K562 (cell line): ENCODE measurements at regions not wholly inside any gene's neighbourhood (a gene's known extent, or its start where the extent isn't known, plus 50 kb on each side); places are given as distances from the start of the nearest gene placed in this dataset.

Experiments
- ATAC-seq: fragments of 200-7000 bp; cut with Tn5 transposase; 3 replicates; pipeline ENCODE4 v1.9.1; 2020; ENCODE audit warnings: moderate library complexity
- BruUV-seq: library from RNA; stranded (reverse); fragments of 400-500 nt; replicated peaks from 2 replicates; lab custom pipeline; 2021; lab: Mats Ljungman, UMichigan
- CTCF ChIA-PET: fragments of 300-600 bp; formaldehyde crosslinking; extraction: SDS; loops from one replicate; lab custom pipeline; 2021; ENCODE audit warnings: low intra/inter-chr PET ratio; lab: Yijun Ruan, JAX
- POLR2A ChIA-PET: fragments of 300-600, 350-650 bp; sonication (Branson Sonifier 250); formaldehyde crosslinking; extraction: SDS; loops from one replicate; lab custom pipeline; 2021; ENCODE audit warnings: antibody characterized with exemption, inconsistent platforms; lab: Yijun Ruan, JAX
- DNase-seq, 4 experiments: peaks; one replicate each; pipeline versions ENCODE4 v3.0.0 to v3.0.0-alpha.2; 2011 to 2018; ENCODE audit warnings: low spot score in 3 of 4, mixed read lengths in 3 of 4; ENCODE audit errors: extremely low read depth in 1 of 4
- FAIRE-seq: peaks from 2 replicates; lab custom pipeline; 2011; peaks lifted over from hg19 to GRCh38; lab: Jason Lieb, UNC
- H2AFZ ChIP-seq: 2 replicates; pipeline ENCODE4 v1.6.0; 2011; ENCODE audit warnings: low read depth, low read length, control low read depth, inconsistent platforms
- H3K27ac ChIP-seq: fragments of 200-600 bp; 3 replicates; pipeline ENCODE4 v1.8.0; 2011; ENCODE audit warnings: low read depth, mild to moderate bottlenecking, control low read depth, inconsistent platforms, low read length, moderate library complexity, mixed read lengths; ENCODE audit errors: extremely low read depth
- H3K27me3 ChIP-seq, 2 experiments: fragments of 300-600 bp in 1 of 2; 2 replicates in 1 of 2; 3 replicates in 1 of 2; pipeline versions ENCODE4 v1.6.0 to v1.8.0; 2011; ENCODE audit warnings: inconsistent platforms in 2 of 2, low read length in 2 of 2, mild to moderate bottlenecking in 1 of 2, mixed read lengths in 1 of 2, moderate library complexity in 1 of 2; ENCODE audit not compliant: control insufficient read depth in 2 of 2, insufficient read depth in 2 of 2
- H3K36me3 ChIP-seq: fragments of 300-600 bp; 3 replicates; pipeline ENCODE4 v1.8.0; 2011; ENCODE audit warnings: mild to moderate bottlenecking, low read length, inconsistent platforms; ENCODE audit not compliant: control insufficient read depth, insufficient read depth
- H3K4me1 ChIP-seq, 2 experiments: fragments of 200-600 bp in 1 of 2; replicated peaks in 1 of 2; 2 replicates in 1 of 2; 3 replicates in 1 of 2; pipeline versions ENCODE4 v1.5.1 to v1.8.0; 2011; ENCODE audit warnings: inconsistent platforms in 2 of 2, low read length in 2 of 2, mild to moderate bottlenecking in 1 of 2, mixed read lengths in 1 of 2, moderate library complexity in 1 of 2; ENCODE audit not compliant: control insufficient read depth in 2 of 2, insufficient read depth in 2 of 2
- H3K4me2 ChIP-seq: 2 replicates; pipeline ENCODE4 v1.6.1; 2011; ENCODE audit warnings: low read length, control low read depth, inconsistent platforms, mixed read lengths; ENCODE audit not compliant: insufficient read depth
- H3K4me3 ChIP-seq: fragments of 200-600 bp; sonication (generic), shearing (Covaris generic); 2 replicates; pipeline ENCODE4 v1.5.1; 2016; ENCODE audit warnings: control low read depth, inconsistent platforms
- H3K79me2 ChIP-seq: fragments of 200-600 bp; 3 replicates; pipeline ENCODE4 v1.8.0; 2011; ENCODE audit warnings: low read length, inconsistent platforms; ENCODE audit not compliant: control insufficient read depth, insufficient read depth
- H3K9ac ChIP-seq, 2 experiments: 2 replicates each; pipeline versions ENCODE4 v1.6.0 to v1.6.1; 2011; ENCODE audit warnings: low read depth in 2 of 2, low read length in 2 of 2, control low read depth in 1 of 2, inconsistent platforms in 1 of 2, mild to moderate bottlenecking in 1 of 2, mixed read lengths in 1 of 2; ENCODE audit not compliant: insufficient read depth in 1 of 2
- H3K9me1 ChIP-seq: one replicate; pipeline ENCODE4 v1.6.0; 2011; ENCODE audit warnings: inconsistent platforms, mild to moderate bottlenecking, low read length, moderate library complexity; ENCODE audit not compliant: control insufficient read depth, insufficient read depth
- H3K9me3 ChIP-seq: replicated peaks from 2 replicates; pipeline ENCODE4 v1.5.1; 2011; ENCODE audit warnings: low read depth, low read length, inconsistent platforms; ENCODE audit not compliant: control insufficient read depth, insufficient read depth
- H4K20me1 ChIP-seq: replicated peaks from 2 replicates; pipeline ENCODE4 v1.6.1; 2011; ENCODE audit warnings: low read length, inconsistent platforms, mixed read lengths; ENCODE audit not compliant: control insufficient read depth, insufficient read depth
- BCOR ChIP-seq: fragments of 450-650 bp; IDR thresholded peaks from 2 replicates; pipeline ENCODE4 v1.6.1; 2016
- BRF2 ChIP-seq: IDR thresholded peaks from 3 replicates; pipeline ENCODE4 v1.6.1; 2011; ENCODE audit warnings: borderline replicate concordance, mild to moderate bottlenecking; ENCODE audit not compliant: insufficient read length, insufficient read depth
- CBX1 ChIP-seq: sonication (generic); IDR thresholded peaks from 2 replicates; pipeline ENCODE4 v1.6.1; 2016; ENCODE audit warnings: antibody characterized with exemption, low read depth, mild to moderate bottlenecking
- CSDE1 ChIP-seq, 2 experiments: fragments of 450-650 bp; IDR thresholded peaks; 2 replicates each; pipeline ENCODE4 v1.6.1; 2016; ENCODE audit warnings: mild to moderate bottlenecking in 1 of 2
- DMBX1 ChIP-seq: fragments of 250-450 bp; sonication (Bioruptor Pico); IDR thresholded peaks from 2 replicates; pipeline ENCODE4 v1.8.0; 2022; ENCODE audit warnings: inconsistent platforms, mild to moderate bottlenecking, moderate library complexity, borderline replicate concordance
- HDAC6 ChIP-seq: IDR thresholded peaks from 2 replicates; pipeline ENCODE4 v1.6.1; 2012; ENCODE audit warnings: low read depth, mild to moderate bottlenecking, control low read depth, inconsistent platforms, low read length, moderate library complexity
- HES1 ChIP-seq: fragments of 450-650 bp; IDR thresholded peaks from 2 replicates; pipeline ENCODE4 v1.6.1; 2016; ENCODE audit warnings: low read depth, mild to moderate bottlenecking, moderate library complexity
- HNRNPUL1 ChIP-seq: fragments of 200-400 bp; formaldehyde crosslinking; IDR thresholded peaks from 2 replicates; pipeline ENCODE4 v1.6.1; 2017; ENCODE audit warnings: low read length
- HOMEZ ChIP-seq: fragments of 250-450 bp; sonication (Bioruptor Pico); IDR thresholded peaks from 2 replicates; pipeline ENCODE4 v1.4.0; 2020; ENCODE audit warnings: mild to moderate bottlenecking, moderate library complexity
- NCOA1 ChIP-seq: fragments of 450-650 bp; IDR thresholded peaks from 2 replicates; pipeline ENCODE4 v1.6.1; 2016; ENCODE audit warnings: low read depth
- SMARCA5 ChIP-seq: fragments of 450-650 bp; IDR thresholded peaks from 2 replicates; pipeline ENCODE4 v1.6.1; 2016
- TCF7 ChIP-seq: sonication (generic); IDR thresholded peaks from 2 replicates; pipeline ENCODE4 v1.6.1; 2016; ENCODE audit warnings: antibody characterized with exemption, borderline replicate concordance
- ZBTB5 ChIP-seq: fragments of 450-650 bp; IDR thresholded peaks from 2 replicates; pipeline ENCODE4 v1.6.1; 2017; ENCODE audit warnings: antibody characterized with exemption
- ZNF239 ChIP-seq: fragments of 250-450 bp; sonication (Bioruptor Pico); IDR thresholded peaks from 2 replicates; pipeline ENCODE4 v1.4.0; 2020; ENCODE audit warnings: mild to moderate bottlenecking
- ZNF764 ChIP-seq: fragments of 250-450 bp; sonication (Bioruptor Pico); IDR thresholded peaks from 2 replicates; pipeline ENCODE4 v1.4.0; 2020; ENCODE audit warnings: low read depth, mild to moderate bottlenecking, moderate library complexity
- whole genome bisulfite sequencing: fragments of 100-300 bp; shearing (Covaris generic); methylation state at CpG from one replicate; pipeline ENCODE4 v1.1.6; 2016; ENCODE audit warnings: low coverage, mixed read lengths; ENCODE audit not compliant: insufficient coverage; ENCODE audit errors: missing lambda C conversion rate; 5-methylcytosine and 5-hydroxymethylcytosine counted together
- in situ Hi-C: fragments of 300-500 bp; cut with MboI; formaldehyde crosslinking; loops from 4 replicates; pipeline ENCODE4 v1.15.0; 2018; ENCODE audit warnings: inconsistent platforms, mixed read lengths
- intact Hi-C: fragments of 100-400 bp; cut with micrococcal nuclease; formaldehyde crosslinking; loops from 2 replicates; pipeline ENCODE4 v1.14.2; 2022

GRCh38 chr22:27679176-27679575, 122.4 kb downstream of the MN1 start (continued):
- TF ChIP-seq BRF2: no peak
- no peak for TF ChIP-seq TCF7
- no peak for TF ChIP-seq HNRNPUL1
- no peak for TF ChIP-seq ZBTB5
- TF ChIP-seq CBX1: no peak
- TF ChIP-seq, all 486 proteins: peak for 0

- WGBS: 22% methylated on average over 5 of the region's 6 CpGs
- Histone ChIP-seq H3K9me1 (no peaks in the 10 kb centered on the region), H3K36me3 (no peaks in the 10 kb centered on the region), H3K9me3 (no peaks in the 10 kb centered on the region), H2AFZ (no peak overlapping the region), H3K9ac (no peak overlapping the region), H3K4me3 (no peak overlapping the region), H3K4me2 (no peak overlapping the region), H3K79me2 (no peaks in the 10 kb centered on the region), H3K27me3 (no peaks in the 10 kb centered on the region), H3K27ac (no peak overlapping the region), H4K20me1 (no peaks in the 10 kb centered on the region), H3K4me1 (no peaks in the 10 kb centered on the region; a peak in 1 of 5 replicates)
- TF ChIP-seq BCOR (no peak), HDAC6 (no peak), HOMEZ (CRISPR knock-in tag) (no peak), HES1 (no peak), CSDE1 (IDR thresholded peaks at IDR 0.05) (no peak), SMARCA5 (no peak), CBX1 (no peak), ZNF764 (CRISPR knock-in tag) (no peak), DMBX1 (CRISPR knock-in tag) (no peak), ZNF239 (CRISPR knock-in tag) (no peak), NCOA1 (no peak)
- in situ Hi-C loops: no loop called here
- CTCF ChIA-PET: no interaction called here
- FAIRE-seq: no peak
- no peak for DNase-seq
- ATAC-seq: no peak
- no TSS peak for BruUV-seq
- intact Hi-C loops: no loop called here
- POLR2A ChIA-PET: interaction anchor here (0.6 kb wide), 1 partner anchor 538 kb away, joined by 6 read pairs; no protein-coding TSS in a partner anchor
Observed at GRCh38 chr22:27679693-27680488, 121.7 kb downstream of the MN1 start.
